HEK293 (cell line): ENCODE measurements at regions not wholly inside any gene's neighbourhood (a gene's known extent, or its start where the extent isn't known, plus 50 kb on each side); places are given as distances from the start of the nearest gene placed in this dataset.

Experiments
- HIC1 ChIP-seq: fragments of 450-650 bp; formaldehyde crosslinking; IDR thresholded peaks from 2 replicates; pipeline ENCODE4 v1.5.1; 2016; ENCODE audit warnings: missing biosample characterization, missing genetic modification characterization
- HOXD13 ChIP-seq: sonication (generic); formaldehyde crosslinking; IDR thresholded peaks from 2 replicates; pipeline ENCODE4 v1.8.0; 2022; ENCODE audit warnings: missing genetic modification reagents, borderline replicate concordance
- IKZF3 ChIP-seq: fragments of 450-650 bp; IDR thresholded peaks from 2 replicates; pipeline ENCODE4 v1.5.0; 2018; ENCODE audit warnings: missing biosample characterization, mild to moderate bottlenecking, missing genetic modification characterization, moderate library complexity
- MZF1 ChIP-seq: fragments of 450-650 bp; formaldehyde crosslinking; IDR thresholded peaks from 2 replicates; pipeline ENCODE4 v1.5.1; 2017; ENCODE audit warnings: missing biosample characterization, missing genetic modification characterization, borderline replicate concordance
- PRDM2 ChIP-seq: fragments of 450-650 bp; formaldehyde crosslinking; IDR thresholded peaks from 2 replicates; pipeline ENCODE4 v1.5.1; 2016; ENCODE audit warnings: missing biosample characterization, missing genetic modification characterization, borderline replicate concordance
- SP3 ChIP-seq: fragments of 450-650 bp; formaldehyde crosslinking; IDR thresholded peaks from 2 replicates; pipeline ENCODE4 v1.5.1; 2016; ENCODE audit warnings: missing biosample characterization, missing genetic modification characterization
- ZBTB44 ChIP-seq: fragments of 450-650 bp; IDR thresholded peaks from 2 replicates; pipeline ENCODE4 v1.5.1; 2018; ENCODE audit warnings: missing biosample characterization, mild to moderate bottlenecking, missing genetic modification characterization
- ZNF10 ChIP-seq: fragments of 450-650 bp; formaldehyde crosslinking; IDR thresholded peaks from 2 replicates; pipeline ENCODE4 v1.5.1; 2017; ENCODE audit warnings: missing biosample characterization, missing genetic modification characterization
- ZNF132 ChIP-seq: fragments of 450-650 bp; formaldehyde crosslinking; IDR thresholded peaks from 2 replicates; pipeline ENCODE4 v1.5.1; 2017; ENCODE audit warnings: missing biosample characterization, missing genetic modification characterization, borderline replicate concordance
- ZNF18 ChIP-seq: fragments of 450-650 bp; formaldehyde crosslinking; IDR thresholded peaks from 2 replicates; pipeline ENCODE4 v1.5.1; 2016; ENCODE audit warnings: missing biosample characterization, missing genetic modification characterization
- ZNF184 ChIP-seq: fragments of 450-650 bp; IDR thresholded peaks from 2 replicates; pipeline ENCODE4 v1.5.1; 2018; ENCODE audit warnings: missing biosample characterization, mild to moderate bottlenecking, missing genetic modification characterization
- ZNF239 ChIP-seq: fragments of 450-650 bp; formaldehyde crosslinking; IDR thresholded peaks from 2 replicates; pipeline ENCODE4 v1.5.1; 2016; ENCODE audit warnings: missing biosample characterization, missing genetic modification characterization
- ZNF274 ChIP-seq, 2 experiments: fragments of 200-500 bp in 1 of 2; fragments of 450-650 bp in 1 of 2; sonication (Bioruptor generic) in 1 of 2; formaldehyde crosslinking in 1 of 2; IDR thresholded peaks; 2 replicates each; pipeline versions ENCODE4 v1.5.1 to v1.6.1; 2014 to 2016; ENCODE audit warnings: borderline replicate concordance in 1 of 2, inconsistent platforms in 1 of 2, low read length in 1 of 2, missing biosample characterization in 1 of 2, missing genetic modification characterization in 1 of 2
- ZNF366 ChIP-seq: fragments of 450-650 bp; formaldehyde crosslinking; conservative IDR thresholded peaks from 2 replicates; pipeline ENCODE4 v1.5.1; 2016; ENCODE audit warnings: missing biosample characterization, missing genetic modification characterization
- ZNF37A ChIP-seq: fragments of 450-650 bp; IDR thresholded peaks from 2 replicates; pipeline ENCODE4 v1.5.1; 2018; ENCODE audit warnings: missing biosample characterization, missing genetic modification characterization
- ZNF398 ChIP-seq: fragments of 450-650 bp; formaldehyde crosslinking; IDR thresholded peaks from 2 replicates; pipeline ENCODE4 v1.5.1; 2017; ENCODE audit warnings: missing biosample characterization, missing genetic modification characterization
- ZNF416 ChIP-seq: fragments of 450-650 bp; formaldehyde crosslinking; IDR thresholded peaks from 2 replicates; pipeline ENCODE4 v1.5.1; 2016; ENCODE audit warnings: missing biosample characterization, missing genetic modification characterization
- ZNF521 ChIP-seq: fragments of 450-650 bp; formaldehyde crosslinking; IDR thresholded peaks from 2 replicates; pipeline ENCODE4 v1.5.1; 2017; ENCODE audit warnings: missing biosample characterization, mild to moderate bottlenecking, missing genetic modification characterization
- ZNF639 ChIP-seq: fragments of 450-650 bp; formaldehyde crosslinking; IDR thresholded peaks from 2 replicates; pipeline ENCODE4 v1.5.1; 2016; ENCODE audit warnings: missing biosample characterization, missing genetic modification characterization
- ZNF658 ChIP-seq: fragments of 450-650 bp; formaldehyde crosslinking; IDR thresholded peaks from 2 replicates; pipeline ENCODE4; 2016; ENCODE audit warnings: missing biosample characterization, missing genetic modification characterization
- ZNF677 ChIP-seq: fragments of 450-650 bp; IDR thresholded peaks from 2 replicates; pipeline ENCODE4 v1.5.0; 2018; ENCODE audit warnings: missing biosample characterization, mild to moderate bottlenecking, missing genetic modification characterization, moderate library complexity
- ZNF830 ChIP-seq: fragments of 450-650 bp; IDR thresholded peaks from 2 replicates; pipeline ENCODE4 v1.5.0; 2018; ENCODE audit warnings: missing biosample characterization, missing genetic modification characterization, low read depth, mild to moderate bottlenecking, moderate library complexity

- TF ChIP-seq ZNF398 (no peak), ZBTB44 (tag by site-specific recombination) (peak; percentile 97), HIC1 (no peak), IKZF3 (no peak), ZNF274 (IDR thresholded peaks at IDR 0.05; ENCODE audit: low read length) (no peak), ZNF274 (tag by site-specific recombination; IDR thresholded peaks at IDR 0.05; ENCODE audit: borderline replicate concordance) (no peak), HOXD13 (CRISPR knock-in tag) (no peak), MZF1 (no peak), ZNF10 (tag by site-specific recombination) (peak; percentile 77), ZNF658 (tag by site-specific recombination) (no peak), ZNF639 (tag by site-specific recombination) (no peak), ZNF416 (no peak), ZNF366 (tag by site-specific recombination) (no peak), ZNF37A (tag by site-specific recombination) (no peak), ZNF677 (tag by site-specific recombination) (no peak), PRDM2 (tag by site-specific recombination) (no peak), ZNF239 (tag by site-specific recombination) (no peak), ZNF830 (tag by site-specific recombination) (no peak), ZNF18 (no peak), ZNF521 (tag by site-specific recombination) (no peak), ZNF184 (tag by site-specific recombination) (no peak), SP3 (tag by site-specific recombination) (peak; percentile 43; the same call in 1 of the 2 replicates), ZNF132 (tag by site-specific recombination) (no peak)
Observed at GRCh38 chr5:88660947-88661805, 221.8 kb downstream of the MEF2C start (continued).
